ENCODE measurements at regions not wholly inside any gene's neighbourhood (a gene's known extent, or its start where the extent isn't known, plus 50 kb on each side); places are given as distances from the start of the nearest gene placed in this dataset.

- intact Hi-C loops (cut with DNase I) = no loop called here
- FAIRE-seq (no peak), DNase-seq (peak in 1 of 6 donors; percentile 35), ATAC-seq (no peak)
- Histone ChIP-seq H3K4me1 (no peaks in the 10 kb centered on the region), H3K36me3 (no peaks in the 10 kb centered on the region), H3K9me3 (no peaks in the 10 kb centered on the region), H3K4me3 (no peak overlapping the region), H3K27ac (no peak overlapping the region), H3K27me3 (no peaks in the 10 kb centered on the region)
- no peak for TF ChIP-seq CTCF (IDR thresholded peaks at IDR 0.05)
- 76 to 86% methylated on average over 11 of the region's 11 CpGs for WGBS, 2 donors
Measured at GRCh38 chr1:53401813-53402745, 57.1 kb upstream of the DMRTB1 start.

- Histone ChIP-seq H3K9me3 (no peaks in the 10 kb centered on the region), H3K36me3 (no peaks in the 10 kb centered on the region), H3K27ac (no peak overlapping the region), H3K27me3 (no peaks in the 10 kb centered on the region), H3K4me3 (no peak overlapping the region), H3K4me1 (no peaks in the 10 kb centered on the region)
- ATAC-seq (no peak), DNase-seq (peak in 1 of 6 donors; percentile 37), FAIRE-seq (no peak)
- intact Hi-C loops (cut with DNase I) = no loop called here
- no peak for TF ChIP-seq CTCF (IDR thresholded peaks at IDR 0.05)
- WGBS, 2 donors = 81 to 91% methylated on average over 9 to 10 of the region's 10 CpGs
Measured at GRCh38 chr1:53402891-53403655, 56.1 kb upstream of the DMRTB1 start.

GRCh38 chr1:53405737-53406136 is 53.5 kb upstream of the DMRTB1 start:
- H3K4me3 ChIP-seq = no peak overlapping the region
- no peak for DNase-seq
- intact Hi-C loops (cut with DNase I) = no loop called here
- no peak for FAIRE-seq
- no peak for ATAC-seq
- no peak for TF ChIP-seq CTCF (IDR thresholded peaks at IDR 0.05)
- H3K36me3 ChIP-seq = no peaks in the 10 kb centered on the region
- H3K9me3 ChIP-seq = no peaks in the 10 kb centered on the region
- 78 to 86% methylated on average over 7 of the region's 7 CpGs for WGBS, 2 donors
- H3K4me1 ChIP-seq = no peaks in the 10 kb centered on the region
- no peaks in the 10 kb centered on the region for H3K27me3 ChIP-seq
- no peak overlapping the region for H3K27ac ChIP-seq

GRCh38 chr1:53406551-53407235 is 52.5 kb upstream of the DMRTB1 start:
- Histone ChIP-seq H3K4me3 (no peak overlapping the region), H3K4me1 (no peaks in the 10 kb centered on the region), H3K27me3 (no peaks in the 10 kb centered on the region), H3K9me3 (no peaks in the 10 kb centered on the region), H3K36me3 (no peaks in the 10 kb centered on the region), H3K27ac (no peak overlapping the region)
- intact Hi-C loops (cut with DNase I) = no loop called here
- no peak for FAIRE-seq
- TF ChIP-seq CTCF (IDR thresholded peaks at IDR 0.05) = no peak
- 65 to 70% methylated on average over 4 of the region's 4 CpGs for WGBS, 2 donors
- no peak for ATAC-seq
- DNase-seq = no peak
